Colonic mucosa (tissue), 4 donors: ENCODE measurements at regions not wholly inside any gene's neighbourhood (a gene's known extent, or its start where the extent isn't known, plus 50 kb on each side); places are given as distances from the start of the nearest gene placed in this dataset.

Source experiments
- DNase-seq: peaks from one replicate; pipeline ENCODE4 v3.0.0-alpha.2; 2020
- H3K27ac ChIP-seq: fragments of 200-600 bp; one replicate; pipeline ENCODE4 v1.8.0; 2021
- H3K27me3 ChIP-seq: fragments of 200-600 bp; one replicate; pipeline ENCODE4 v1.8.0; 2021
- H3K36me3 ChIP-seq: fragments of 200-600 bp; one replicate; pipeline ENCODE4 v1.8.0; 2021
- H3K4me1 ChIP-seq: fragments of 200-600 bp; one replicate; pipeline ENCODE4 v1.8.0; 2021; ENCODE audit warnings: mild to moderate bottlenecking
- H3K4me3 ChIP-seq: fragments of 200-600 bp; one replicate; pipeline ENCODE4 v1.8.0; 2021
- H3K9ac ChIP-seq, 2 donors: one replicate each; pipeline ENCODE4 v1.7.0; 2013; ENCODE audit warnings: control low read depth in 2 of 2, low read depth in 2 of 2, low read length in 2 of 2
- H3K9me3 ChIP-seq: fragments of 200-600 bp; one replicate; pipeline ENCODE4 v1.8.0; 2021
- intact Hi-C: fragments of 100-400 bp; cut with DNase I; formaldehyde crosslinking; loops from one replicate; pipeline ENCODE4 v1.14.1; 2022
- TF ChIP-seq, protein P1 (sequence below): fragments of 200-600 bp; IDR thresholded peaks from one replicate; pipeline ENCODE4 v1.8.0; 2022; ENCODE audit warnings: antibody characterized with exemption, mild to moderate bottlenecking
- donor health status: healthy.
- donor health status: DM: no; HTN: no; CAD: no.
- donor health status: DM: no; HTN: no; CAD: no.

DNA sequence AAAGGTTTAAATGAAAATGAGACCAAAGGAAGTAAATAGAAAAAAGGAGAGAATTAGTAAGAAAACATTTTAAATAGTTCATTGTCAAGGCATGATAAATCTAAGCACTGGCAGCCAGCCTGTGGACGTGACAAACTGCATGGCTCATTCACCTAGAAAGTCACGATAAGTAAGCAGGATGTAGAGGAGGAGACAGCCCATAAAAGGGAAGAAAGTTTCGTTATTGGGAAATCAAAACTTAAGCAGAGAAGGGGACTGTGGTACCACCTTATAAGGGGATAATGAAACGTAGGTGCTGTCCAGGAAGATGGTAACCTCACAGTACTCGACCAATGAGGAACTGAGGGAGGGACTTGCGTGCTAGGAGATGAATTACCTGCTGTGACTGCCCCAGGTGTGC is 494.5 kb upstream of the GRAMD2B start:
- DNase-seq, result no peak
- Histone ChIP-seq H3K27me3 (no peaks in the 10 kb centered on the region), H3K27ac (no peak overlapping the region), H3K36me3 (no peaks in the 10 kb centered on the region), H3K4me1 (no peaks in the 10 kb centered on the region), H3K9me3 (no peaks in the 10 kb centered on the region), H3K9ac (no peak overlapping the region), H3K4me3 (no peak overlapping the region)
- intact Hi-C loops, result no loop called here
- TF ChIP-seq, protein P1, sequence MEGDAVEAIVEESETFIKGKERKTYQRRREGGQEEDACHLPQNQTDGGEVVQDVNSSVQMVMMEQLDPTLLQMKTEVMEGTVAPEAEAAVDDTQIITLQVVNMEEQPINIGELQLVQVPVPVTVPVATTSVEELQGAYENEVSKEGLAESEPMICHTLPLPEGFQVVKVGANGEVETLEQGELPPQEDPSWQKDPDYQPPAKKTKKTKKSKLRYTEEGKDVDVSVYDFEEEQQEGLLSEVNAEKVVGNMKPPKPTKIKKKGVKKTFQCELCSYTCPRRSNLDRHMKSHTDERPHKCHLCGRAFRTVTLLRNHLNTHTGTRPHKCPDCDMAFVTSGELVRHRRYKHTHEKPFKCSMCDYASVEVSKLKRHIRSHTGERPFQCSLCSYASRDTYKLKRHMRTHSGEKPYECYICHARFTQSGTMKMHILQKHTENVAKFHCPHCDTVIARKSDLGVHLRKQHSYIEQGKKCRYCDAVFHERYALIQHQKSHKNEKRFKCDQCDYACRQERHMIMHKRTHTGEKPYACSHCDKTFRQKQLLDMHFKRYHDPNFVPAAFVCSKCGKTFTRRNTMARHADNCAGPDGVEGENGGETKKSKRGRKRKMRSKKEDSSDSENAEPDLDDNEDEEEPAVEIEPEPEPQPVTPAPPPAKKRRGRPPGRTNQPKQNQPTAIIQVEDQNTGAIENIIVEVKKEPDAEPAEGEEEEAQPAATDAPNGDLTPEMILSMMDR, result no peak

DNA sequence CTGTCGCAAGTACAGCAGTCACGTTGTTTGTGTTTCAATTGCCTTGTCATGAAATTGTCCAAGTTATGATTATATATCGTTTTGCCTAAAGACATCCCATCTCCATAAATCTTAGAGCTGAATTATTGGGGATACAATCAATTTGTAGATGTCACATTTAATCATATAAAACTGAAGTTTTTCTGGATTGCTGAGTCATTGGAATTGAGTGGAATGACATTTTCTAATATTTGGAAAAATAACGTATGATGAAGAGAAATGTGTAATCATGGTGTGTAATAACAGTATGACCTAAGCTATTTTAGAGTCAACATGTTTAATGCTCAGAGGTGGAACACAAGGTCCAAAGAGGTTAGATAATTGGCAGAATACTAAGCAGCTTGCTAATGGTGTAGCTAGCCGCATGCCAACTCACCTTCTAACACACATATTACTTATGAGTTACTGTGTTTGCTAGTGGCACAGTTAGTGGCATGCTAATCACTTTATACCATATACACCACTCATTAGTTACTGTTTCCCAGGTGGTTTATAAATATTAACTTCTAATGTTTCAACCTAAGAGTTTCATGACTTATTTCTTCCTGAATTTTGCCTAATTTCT is 473.1 kb upstream of the GRAMD2B start:
- Histone ChIP-seq H3K4me1 (no peaks in the 10 kb centered on the region), H3K36me3 (no peaks in the 10 kb centered on the region), H3K9me3 (no peaks in the 10 kb centered on the region), H3K27me3 (no peaks in the 10 kb centered on the region), H3K4me3 (no peak overlapping the region), H3K27ac (no peak overlapping the region), H3K9ac (no peak overlapping the region)
- intact Hi-C loops, result no loop called here
- TF ChIP-seq, protein P1, result no peak
- no peak for DNase-seq

DNA sequence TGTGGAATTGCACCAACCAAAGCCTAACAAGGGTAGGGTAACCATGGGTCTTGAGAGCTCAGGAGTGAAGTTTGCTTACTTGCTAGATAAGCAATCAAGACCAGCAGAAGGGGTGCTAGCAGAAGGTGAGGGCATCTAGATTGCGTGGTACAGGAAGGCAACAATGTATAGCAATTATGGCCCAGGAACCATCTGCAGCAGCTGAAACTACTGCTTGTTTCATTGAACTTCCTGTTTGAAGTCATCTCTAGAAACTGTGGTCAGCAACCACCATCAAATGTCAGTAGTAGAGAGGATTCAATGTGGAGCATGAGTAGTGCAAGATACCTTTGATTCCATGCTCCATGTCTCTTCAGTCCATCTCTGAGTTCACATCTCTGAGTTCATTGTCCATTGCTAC is 462.1 kb upstream of the GRAMD2B start:
- Histone ChIP-seq H3K4me1 (no peaks in the 10 kb centered on the region), H3K4me3 (no peak overlapping the region), H3K27ac (no peak overlapping the region), H3K27me3 (no peaks in the 10 kb centered on the region), H3K9me3 (no peaks in the 10 kb centered on the region), H3K9ac (no peak overlapping the region), H3K36me3 (no peaks in the 10 kb centered on the region)
- intact Hi-C loops, result no loop called here
- no peak for DNase-seq
- TF ChIP-seq, protein P1, result no peak

DNA sequence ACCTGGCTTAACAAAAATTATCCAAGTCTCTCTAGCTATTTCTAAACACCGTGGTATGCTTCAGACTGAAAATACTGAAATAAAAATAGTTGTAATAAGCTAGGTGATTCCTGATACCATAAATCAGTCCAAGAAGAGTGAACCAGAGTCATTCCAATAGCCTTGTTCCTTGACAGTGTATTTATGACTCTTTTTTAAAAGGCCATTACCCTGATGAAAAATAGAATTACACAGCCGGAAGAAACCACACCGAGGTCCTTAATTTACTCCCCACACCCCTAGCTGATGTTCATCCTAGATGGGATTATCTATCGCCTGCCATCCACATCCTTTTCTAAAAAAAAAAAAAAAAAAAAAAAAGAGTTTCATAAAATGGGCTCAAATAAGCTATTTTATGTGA is 457.6 kb upstream of the GRAMD2B start:
- no peak overlapping the region for H3K9ac ChIP-seq
- H3K27ac ChIP-seq, result no peak overlapping the region
- no peak for DNase-seq
- intact Hi-C loops, result no loop called here
- TF ChIP-seq, protein P1, result no peak
- no peaks in the 10 kb centered on the region for H3K27me3 ChIP-seq
- no peak overlapping the region for H3K4me3 ChIP-seq
- H3K4me1 ChIP-seq, result no peaks in the 10 kb centered on the region
- no peaks in the 10 kb centered on the region for H3K9me3 ChIP-seq
- no peaks in the 10 kb centered on the region for H3K36me3 ChIP-seq

DNA sequence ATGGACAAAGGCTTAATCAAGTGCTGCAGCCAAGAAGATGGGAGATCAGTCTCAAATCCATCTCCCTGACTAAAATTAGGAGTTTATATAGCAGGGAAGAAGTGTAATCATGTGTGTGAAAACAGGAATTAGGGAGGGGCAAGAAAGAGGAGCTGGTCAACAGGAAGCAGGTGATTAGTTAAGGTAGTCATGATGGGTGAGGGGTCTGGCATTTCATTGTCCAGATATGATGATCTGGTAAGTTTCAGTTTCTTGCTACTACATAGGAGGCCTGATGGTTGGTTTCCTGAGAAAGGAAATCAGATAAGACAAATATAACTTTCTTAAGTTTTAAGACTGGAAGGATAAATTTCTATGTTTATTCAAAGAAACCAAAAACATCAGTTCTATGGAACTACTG is 455.6 kb upstream of the GRAMD2B start:
- no peaks in the 10 kb centered on the region for H3K9me3 ChIP-seq
- intact Hi-C loops, result no loop called here
- TF ChIP-seq, protein P1, result no peak

More for the DNA sequence above, 455.6 kb upstream of the GRAMD2B start:
- Histone ChIP-seq H3K36me3 (no peaks in the 10 kb centered on the region), H3K9ac (no peak overlapping the region), H3K4me3 (no peak overlapping the region), H3K27me3 (no peaks in the 10 kb centered on the region), H3K27ac (no peak overlapping the region), H3K4me1 (no peaks in the 10 kb centered on the region)
- no peak for DNase-seq
